SH-SY5Y (cell line): ENCODE measurements at regions not wholly inside any gene's neighbourhood (a gene's known extent, or its start where the extent isn't known, plus 50 kb on each side); places are given as distances from the start of the nearest gene placed in this dataset.

Experiments
- GATA2 ChIP-seq: IDR thresholded peaks from 2 replicates; pipeline ENCODE4 v1.6.1; 2011; ENCODE audit warnings: mild to moderate bottlenecking, low read depth, low read length
- GATA3 ChIP-seq: IDR thresholded peaks from 2 replicates; pipeline ENCODE4 v1.6.1; 2011; ENCODE audit warnings: low read depth, mild to moderate bottlenecking, low read length, moderate library complexity

DNA sequence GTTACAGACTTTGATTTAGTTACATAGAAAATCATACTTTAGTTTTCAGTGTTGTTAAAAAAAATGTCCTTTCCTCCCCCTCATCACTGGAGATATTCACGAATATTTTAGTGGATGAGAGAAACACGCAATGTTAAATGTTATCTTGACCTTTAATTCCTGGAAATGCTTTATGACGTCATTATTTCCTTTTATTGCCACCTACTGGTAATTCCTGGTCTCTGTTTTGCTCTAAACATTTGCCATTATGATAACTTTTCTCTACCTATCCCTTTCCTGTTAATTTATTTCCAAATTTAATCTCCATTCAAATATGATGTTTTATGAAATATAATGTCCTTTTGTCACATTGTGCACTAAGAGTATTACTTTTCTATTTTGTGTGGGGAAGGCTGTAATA lies 770.6 kb downstream of the FAM181B start:
- TF ChIP-seq GATA2 (no peak), GATA3 (no peak)
